ENCODE measurements at regions not wholly inside any gene's neighbourhood (a gene's known extent, or its start where the extent isn't known, plus 50 kb on each side); places are given as distances from the start of the nearest gene placed in this dataset.

- DNase-seq (no peak), ATAC-seq (no peak)
- ChIA-PET POLR2A (no interaction called here), CTCF (interaction anchor here (0.7 kb wide), 1 partner anchor 26 kb away, joined by 3 read pairs; no protein-coding TSS in a partner anchor)
- H3K9me3 Mint-ChIP-seq (ENCODE audit: insufficient read depth) = no peaks in the 10 kb centered on the region
- no peaks in the 10 kb centered on the region for H3K36me3 Mint-ChIP-seq (ENCODE audit: low read depth)
- H3K4me3 Mint-ChIP-seq = no peak overlapping the region
- no peaks in the 10 kb centered on the region for H3K4me1 Mint-ChIP-seq (ENCODE audit: low read depth)
- H3K27me3 Mint-ChIP-seq (ENCODE audit: low read depth) = peaks cover 47% of the 10 kb centered on the region
- H3K27ac Mint-ChIP-seq = no peak overlapping the region
Measured at GRCh38 chr6:29777310-29777709, 50.3 kb upstream of the HLA-G start.

All from activated CD8-positive, alpha-beta T cell treated with anti-CD3 and anti-CD28 coated beads, Interleukin-2, amount 10 ng/mL, durations not matched to agents 7 days and 5 days (primary cell).